ENCODE measurements at regions not wholly inside any gene's neighbourhood (a gene's known extent, or its start where the extent isn't known, plus 50 kb on each side); places are given as distances from the start of the nearest gene placed in this dataset.

DNA sequence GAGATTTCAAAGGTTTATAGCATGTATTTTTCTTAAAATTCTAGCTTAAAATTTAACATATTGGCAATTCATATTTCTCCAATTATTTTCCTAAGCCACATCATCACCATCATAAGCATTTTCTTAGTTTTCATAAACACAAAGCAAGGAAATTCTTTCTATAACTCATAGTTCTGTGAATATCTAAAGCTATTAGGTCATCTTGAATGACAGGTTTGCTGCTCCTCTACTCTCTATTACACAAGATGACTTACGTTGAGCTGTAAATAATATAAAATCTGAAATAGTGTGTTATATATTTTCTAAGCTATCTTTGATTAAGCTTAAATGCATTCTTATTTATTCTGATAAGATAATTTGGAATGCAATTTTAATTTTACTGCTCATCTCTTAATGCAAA, 984.6 kb upstream of the CNTNAP5 start:
- H3K9me3 ChIP-seq, result no peaks in the 10 kb centered on the region
- no peaks in the 10 kb centered on the region for H3K36me3 ChIP-seq
- H3K27me3 ChIP-seq (replicated peaks; ENCODE audit: insufficient read depth), result no peaks in the 10 kb centered on the region
- no peaks in the 10 kb centered on the region for H3K4me1 ChIP-seq (ENCODE audit: control insufficient read depth in 1 of 2, low read depth in 2 of 2)
- H3K4me3 ChIP-seq, result no peak overlapping the region
- DNase-seq (ENCODE audit: low spot score), result no peak
- ATAC-seq (ENCODE audit: insufficient number of reproducible peaks, low FRiP score, low read depth), result no peak
- TF ChIP-seq, protein P1, sequence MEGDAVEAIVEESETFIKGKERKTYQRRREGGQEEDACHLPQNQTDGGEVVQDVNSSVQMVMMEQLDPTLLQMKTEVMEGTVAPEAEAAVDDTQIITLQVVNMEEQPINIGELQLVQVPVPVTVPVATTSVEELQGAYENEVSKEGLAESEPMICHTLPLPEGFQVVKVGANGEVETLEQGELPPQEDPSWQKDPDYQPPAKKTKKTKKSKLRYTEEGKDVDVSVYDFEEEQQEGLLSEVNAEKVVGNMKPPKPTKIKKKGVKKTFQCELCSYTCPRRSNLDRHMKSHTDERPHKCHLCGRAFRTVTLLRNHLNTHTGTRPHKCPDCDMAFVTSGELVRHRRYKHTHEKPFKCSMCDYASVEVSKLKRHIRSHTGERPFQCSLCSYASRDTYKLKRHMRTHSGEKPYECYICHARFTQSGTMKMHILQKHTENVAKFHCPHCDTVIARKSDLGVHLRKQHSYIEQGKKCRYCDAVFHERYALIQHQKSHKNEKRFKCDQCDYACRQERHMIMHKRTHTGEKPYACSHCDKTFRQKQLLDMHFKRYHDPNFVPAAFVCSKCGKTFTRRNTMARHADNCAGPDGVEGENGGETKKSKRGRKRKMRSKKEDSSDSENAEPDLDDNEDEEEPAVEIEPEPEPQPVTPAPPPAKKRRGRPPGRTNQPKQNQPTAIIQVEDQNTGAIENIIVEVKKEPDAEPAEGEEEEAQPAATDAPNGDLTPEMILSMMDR (IDR thresholded peaks at IDR 0.05), result no peak
- H3K27ac ChIP-seq, result no peak overlapping the region

GRCh38 chr2:123043458-123043857, 981.6 kb upstream of the CNTNAP5 start:
- H3K9me3 ChIP-seq, result no peaks in the 10 kb centered on the region
- ATAC-seq (ENCODE audit: insufficient number of reproducible peaks, low FRiP score, low read depth) (no peak), DNase-seq (ENCODE audit: low spot score) (no peak)
- no peaks in the 10 kb centered on the region for H3K4me1 ChIP-seq (ENCODE audit: control insufficient read depth in 1 of 2, low read depth in 2 of 2)
- no peak overlapping the region for H3K27ac ChIP-seq
- no peaks in the 10 kb centered on the region for H3K27me3 ChIP-seq (replicated peaks; ENCODE audit: insufficient read depth)
- H3K36me3 ChIP-seq, result no peaks in the 10 kb centered on the region
- no peak overlapping the region for H3K4me3 ChIP-seq
- TF ChIP-seq, protein P1 (IDR thresholded peaks at IDR 0.05), result no peak

DNA sequence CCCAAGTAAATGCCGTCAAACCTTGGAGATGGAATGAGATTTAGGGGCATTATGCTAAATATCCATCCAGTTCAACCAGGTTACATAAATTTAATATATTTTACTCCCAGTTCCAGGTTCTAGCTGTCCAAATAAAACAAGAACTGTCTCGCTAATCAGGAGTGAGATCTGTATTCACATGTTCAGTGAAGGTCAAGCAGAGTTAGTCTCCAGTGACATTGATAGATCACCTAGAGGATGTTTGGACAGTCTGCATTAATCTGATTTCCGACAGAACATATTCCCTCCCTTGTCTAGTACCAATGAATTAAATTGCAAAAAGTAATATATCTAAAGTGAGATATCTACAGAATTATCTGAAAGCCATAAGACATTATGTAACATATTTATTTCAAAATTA, 979.4 kb upstream of the CNTNAP5 start:
- TF ChIP-seq, protein P1 (IDR thresholded peaks at IDR 0.05), result no peak
- H3K4me1 ChIP-seq (ENCODE audit: control insufficient read depth in 1 of 2, low read depth in 2 of 2), result no peaks in the 10 kb centered on the region
- no peak for ATAC-seq (ENCODE audit: insufficient number of reproducible peaks, low FRiP score, low read depth)

GRCh38 chr2:123047186-123047585, 977.9 kb upstream of the CNTNAP5 start:
- TF ChIP-seq, protein P1 (IDR thresholded peaks at IDR 0.05), result no peak
- Histone ChIP-seq H3K27ac (no peak overlapping the region), H3K9me3 (no peaks in the 10 kb centered on the region), H3K36me3 (no peaks in the 10 kb centered on the region), H3K27me3 (replicated peaks; ENCODE audit: insufficient read depth) (no peaks in the 10 kb centered on the region), H3K4me1 (ENCODE audit: control insufficient read depth in 1 of 2, low read depth in 2 of 2) (no peaks in the 10 kb centered on the region), H3K4me3 (no peak overlapping the region)
- ATAC-seq (ENCODE audit: insufficient number of reproducible peaks, low FRiP score, low read depth) (no peak), DNase-seq (ENCODE audit: low spot score) (no peak)

More for the DNA sequence above, 979.4 kb upstream of the CNTNAP5 start:
- Histone ChIP-seq H3K27me3 (replicated peaks; ENCODE audit: insufficient read depth) (no peaks in the 10 kb centered on the region), H3K36me3 (no peaks in the 10 kb centered on the region), H3K27ac (no peak overlapping the region), H3K4me3 (no peak overlapping the region), H3K9me3 (no peaks in the 10 kb centered on the region)
- no peak for DNase-seq (ENCODE audit: low spot score)

GRCh38 chr2:123051136-123051535, 974.0 kb upstream of the CNTNAP5 start:
- Histone ChIP-seq H3K4me3 (no peak overlapping the region), H3K27me3 (replicated peaks; ENCODE audit: insufficient read depth) (no peaks in the 10 kb centered on the region), H3K4me1 (ENCODE audit: control insufficient read depth in 1 of 2, low read depth in 2 of 2) (no peaks in the 10 kb centered on the region), H3K9me3 (no peaks in the 10 kb centered on the region), H3K36me3 (no peaks in the 10 kb centered on the region), H3K27ac (no peak overlapping the region)
- ATAC-seq (ENCODE audit: insufficient number of reproducible peaks, low FRiP score, low read depth) (no peak), DNase-seq (ENCODE audit: low spot score) (no peak)
- TF ChIP-seq, protein P1 (IDR thresholded peaks at IDR 0.05), result no peak
